ENCODE measurements at regions not wholly inside any gene's neighbourhood (a gene's known extent, or its start where the extent isn't known, plus 50 kb on each side); places are given as distances from the start of the nearest gene placed in this dataset.
"Not testable (repeated sequence)": the region's sequence is repeated elsewhere in the genome, so short reads cannot be mapped to it uniquely, and the experiment has no call there.

DNA sequence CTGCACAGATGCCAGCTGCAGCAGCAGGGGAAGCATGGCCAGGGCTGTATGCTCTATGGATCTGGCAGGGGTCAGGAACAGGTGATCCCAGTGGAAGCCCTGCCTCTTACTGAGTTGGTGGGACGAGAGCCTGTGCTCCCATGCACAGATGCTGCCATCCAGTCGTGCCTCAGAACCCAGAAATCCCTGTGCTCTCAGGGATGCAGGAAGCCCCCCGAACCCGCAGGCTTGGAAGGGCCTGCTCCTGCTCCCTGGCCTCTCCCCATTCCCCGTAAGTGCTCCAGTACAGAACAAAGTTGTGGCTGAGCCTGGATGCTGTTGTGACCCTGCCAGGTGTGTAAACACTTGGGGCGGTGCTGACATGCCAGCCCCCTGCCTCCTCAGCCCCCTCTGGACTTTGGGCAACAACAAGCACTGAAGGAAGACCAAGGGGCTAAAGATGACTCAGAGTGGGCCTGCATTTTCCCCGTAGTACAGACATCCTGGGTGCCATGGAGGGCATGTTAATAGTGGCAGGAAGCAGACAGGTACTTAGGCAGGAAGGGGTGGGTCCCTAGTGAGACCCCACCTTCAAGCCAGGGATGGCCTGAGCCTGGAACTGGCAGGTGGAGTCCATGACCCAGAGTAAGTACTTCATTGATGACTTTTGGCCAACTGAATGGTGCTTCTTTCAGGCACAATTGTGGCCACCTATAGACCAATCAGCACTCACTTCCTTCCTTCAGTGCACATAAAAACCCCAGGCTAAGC, 1640.7 kb downstream of the C4orf33 start:
- DNase-seq (ENCODE audit: low spot score) = no peak
- in situ Hi-C loops (cut with MboI; ENCODE audit: low pct_unique_long_range_greater_than_20kb, low sequenced_read_pairs, unreplicated experiment) = no loop called here
- no peak for TF ChIP-seq CTCF (IDR thresholded peaks at IDR 0.05; ENCODE audit: extremely low read depth, insufficient read depth, missing control alignments)

DNA sequence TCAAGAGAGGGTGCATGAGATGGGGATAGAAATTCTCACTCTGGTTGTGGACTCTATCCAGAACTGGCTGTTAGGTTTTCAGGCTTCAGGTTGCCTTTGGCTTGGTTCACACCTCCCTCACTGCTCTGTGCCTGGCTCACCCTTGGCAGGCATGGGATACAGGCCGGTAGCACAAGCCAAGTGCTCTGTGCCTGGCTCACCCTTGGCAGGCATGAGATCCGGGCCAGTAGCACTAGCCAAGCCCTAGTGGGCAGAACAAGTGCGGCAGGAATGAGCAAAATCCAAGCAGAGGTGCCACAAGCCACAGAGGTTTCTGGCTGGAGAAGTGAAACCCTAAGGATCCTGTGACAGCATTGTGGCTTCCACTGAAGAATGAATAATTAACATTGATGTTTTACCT, 1642.3 kb downstream of the C4orf33 start:
- no peak for DNase-seq (ENCODE audit: low spot score)
- TF ChIP-seq CTCF (IDR thresholded peaks at IDR 0.05; ENCODE audit: extremely low read depth, insufficient read depth, missing control alignments) = no peak
- in situ Hi-C loops (cut with MboI; ENCODE audit: low pct_unique_long_range_greater_than_20kb, low sequenced_read_pairs, unreplicated experiment) = no loop called here

- TF ChIP-seq CTCF (IDR thresholded peaks at IDR 0.05; ENCODE audit: extremely low read depth, insufficient read depth, missing control alignments) = no peak
- peak; percentile 4 for DNase-seq (ENCODE audit: low spot score)
- in situ Hi-C loops (cut with MboI; ENCODE audit: low pct_unique_long_range_greater_than_20kb, low sequenced_read_pairs, unreplicated experiment) = no loop called here
Observed at GRCh38 chr4:130747842-130748241, 1651.9 kb downstream of the C4orf33 start.

- no peak for TF ChIP-seq CTCF (IDR thresholded peaks at IDR 0.05; ENCODE audit: extremely low read depth, insufficient read depth, missing control alignments)
- no peak for DNase-seq (ENCODE audit: low spot score)
- in situ Hi-C loops (cut with MboI; ENCODE audit: low pct_unique_long_range_greater_than_20kb, low sequenced_read_pairs, unreplicated experiment) = no loop called here
Observed at GRCh38 chr4:130753926-130754325, 1658.0 kb downstream of the C4orf33 start.

GRCh38 chr4:130760246-130760645, 1664.3 kb downstream of the C4orf33 start:
- no peak for DNase-seq (ENCODE audit: low spot score)
- in situ Hi-C loops (cut with MboI; ENCODE audit: low pct_unique_long_range_greater_than_20kb, low sequenced_read_pairs, unreplicated experiment) = no loop called here
- no peak for TF ChIP-seq CTCF (IDR thresholded peaks at IDR 0.05; ENCODE audit: extremely low read depth, insufficient read depth, missing control alignments)

GRCh38 chr4:130767384-130767783, 1671.4 kb downstream of the C4orf33 start:
- DNase-seq (ENCODE audit: low spot score); in situ Hi-C loops (cut with MboI; ENCODE audit: low pct_unique_long_range_greater_than_20kb, low sequenced_read_pairs, unreplicated experiment): not testable (repeated sequence)

GRCh38 chr4:130772966-130773365, 1677.0 kb downstream of the C4orf33 start:
- in situ Hi-C loops (cut with MboI; ENCODE audit: low pct_unique_long_range_greater_than_20kb, low sequenced_read_pairs, unreplicated experiment); DNase-seq (ENCODE audit: low spot score): not testable (repeated sequence)

GRCh38 chr4:130808492-130808891, 1712.5 kb downstream of the C4orf33 start:
- DNase-seq (ENCODE audit: low spot score) = no peak
- peak; percentile 50 for TF ChIP-seq CTCF (IDR thresholded peaks at IDR 0.05; ENCODE audit: extremely low read depth, insufficient read depth, missing control alignments)
- in situ Hi-C loops (cut with MboI; ENCODE audit: low pct_unique_long_range_greater_than_20kb, low sequenced_read_pairs, unreplicated experiment) = no loop called here

Measured in GM13977 (cell line).